ENCODE measurements at regions not wholly inside any gene's neighbourhood (a gene's known extent, or its start where the extent isn't known, plus 50 kb on each side); places are given as distances from the start of the nearest gene placed in this dataset.

DNA sequence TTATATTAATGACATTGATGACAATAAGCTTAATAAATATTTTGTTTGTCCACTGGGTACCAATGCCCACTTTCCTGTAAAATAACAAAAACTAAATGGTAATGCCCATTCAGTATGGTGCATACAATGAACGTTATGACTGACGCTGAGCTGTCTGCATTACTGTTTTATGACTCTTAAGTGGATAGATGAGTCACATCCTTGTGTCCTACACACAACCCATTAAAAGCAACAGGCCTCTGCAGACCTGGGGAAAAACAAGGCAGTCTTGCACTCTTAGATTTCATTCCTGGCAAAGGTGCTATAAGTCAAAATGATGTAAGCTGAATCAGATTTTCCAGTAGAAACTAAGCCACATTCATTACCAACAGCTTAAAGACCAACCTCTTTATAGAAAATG, 176.3 kb upstream of the TMEM45B start:
- TF ChIP-seq EP300 (IDR thresholded peaks at IDR 0.05) (no peak), POLR2A (IDR thresholded peaks at IDR 0.05) (no peak), POLR2AphosphoS5 (IDR thresholded peaks at IDR 0.05) (no peak)
- TF ChIP-seq, protein P1, sequence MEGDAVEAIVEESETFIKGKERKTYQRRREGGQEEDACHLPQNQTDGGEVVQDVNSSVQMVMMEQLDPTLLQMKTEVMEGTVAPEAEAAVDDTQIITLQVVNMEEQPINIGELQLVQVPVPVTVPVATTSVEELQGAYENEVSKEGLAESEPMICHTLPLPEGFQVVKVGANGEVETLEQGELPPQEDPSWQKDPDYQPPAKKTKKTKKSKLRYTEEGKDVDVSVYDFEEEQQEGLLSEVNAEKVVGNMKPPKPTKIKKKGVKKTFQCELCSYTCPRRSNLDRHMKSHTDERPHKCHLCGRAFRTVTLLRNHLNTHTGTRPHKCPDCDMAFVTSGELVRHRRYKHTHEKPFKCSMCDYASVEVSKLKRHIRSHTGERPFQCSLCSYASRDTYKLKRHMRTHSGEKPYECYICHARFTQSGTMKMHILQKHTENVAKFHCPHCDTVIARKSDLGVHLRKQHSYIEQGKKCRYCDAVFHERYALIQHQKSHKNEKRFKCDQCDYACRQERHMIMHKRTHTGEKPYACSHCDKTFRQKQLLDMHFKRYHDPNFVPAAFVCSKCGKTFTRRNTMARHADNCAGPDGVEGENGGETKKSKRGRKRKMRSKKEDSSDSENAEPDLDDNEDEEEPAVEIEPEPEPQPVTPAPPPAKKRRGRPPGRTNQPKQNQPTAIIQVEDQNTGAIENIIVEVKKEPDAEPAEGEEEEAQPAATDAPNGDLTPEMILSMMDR (IDR thresholded peaks at IDR 0.05), result no peak

All from sigmoid colon (tissue), 4 donors.